OCI-LY1 (cell line): ENCODE measurements at regions not wholly inside any gene's neighbourhood (a gene's known extent, or its start where the extent isn't known, plus 50 kb on each side); places are given as distances from the start of the nearest gene placed in this dataset.
"Not testable (repeated sequence)": the region's sequence is repeated elsewhere in the genome, so short reads cannot be mapped to it uniquely, and the experiment has no call there.

ENCODE experiments used
- H2AFZ ChIP-seq: fragments of 200-600 bp; sonication (generic), shearing (Covaris generic); 2 replicates; pipeline ENCODE4 v1.6.0; 2014; ENCODE audit warnings: antibody characterized with exemption, mild to moderate bottlenecking, low read length
- H3F3A ChIP-seq: fragments of 200-600 bp; sonication (generic), shearing (Covaris generic); 2 replicates; pipeline ENCODE4 v1.6.0; 2014; ENCODE audit warnings: mild to moderate bottlenecking, antibody characterized with exemption, low read length, moderate library complexity; ENCODE audit not compliant: insufficient read depth
- H3K27ac ChIP-seq: fragments of 200-600 bp; sonication (generic); 2 replicates; pipeline ENCODE4 v1.5.1; 2014; ENCODE audit warnings: low read length, mixed run types, mild to moderate bottlenecking, low read depth; ENCODE audit not compliant: poor library complexity, severe bottlenecking
- H3K27me3 ChIP-seq: fragments of 200-600 bp; sonication (generic); 2 replicates; pipeline ENCODE4 v1.6.0; 2014; ENCODE audit warnings: antibody characterized with exemption, mild to moderate bottlenecking, low read length, moderate library complexity; ENCODE audit not compliant: insufficient read depth
- H3K36me3 ChIP-seq: fragments of 200-600 bp; sonication (generic); 2 replicates; pipeline ENCODE4 v1.6.1; 2014; ENCODE audit warnings: mild to moderate bottlenecking, antibody characterized with exemption, low read length, moderate library complexity, mixed read lengths; ENCODE audit not compliant: insufficient read depth
- H3K4me1 ChIP-seq: fragments of 200-600 bp; sonication (generic); 2 replicates; pipeline ENCODE4 v1.5.1; 2014; ENCODE audit warnings: mild to moderate bottlenecking, low read length, moderate library complexity; ENCODE audit not compliant: insufficient read depth, severe bottlenecking
- H3K4me2 ChIP-seq: fragments of 200-600 bp; sonication (generic), shearing (Covaris generic); 2 replicates; pipeline ENCODE4 v1.6.1; 2014; ENCODE audit warnings: low read length
- H3K4me3 ChIP-seq: fragments of 200-600 bp; sonication (generic); 2 replicates; pipeline ENCODE4 v1.5.1; 2014; ENCODE audit warnings: low read length, low read depth, mild to moderate bottlenecking, mixed read lengths; ENCODE audit not compliant: poor library complexity, severe bottlenecking
- H3K79me2 ChIP-seq: fragments of 200-600 bp; shearing (Covaris generic); 2 replicates; pipeline ENCODE4 v1.6.1; 2016; ENCODE audit warnings: mixed run types, low read length, mixed read lengths; ENCODE audit not compliant: insufficient read depth
- H3K9ac ChIP-seq: fragments of 200-600 bp; sonication (generic), shearing (Covaris generic); 2 replicates; pipeline ENCODE4 v1.6.1; 2014; ENCODE audit warnings: mild to moderate bottlenecking, low read length, mixed read lengths
- H3K9me2 ChIP-seq: fragments of 200-600 bp; sonication (generic), shearing (Covaris generic); 2 replicates; pipeline ENCODE4 v1.6.1; 2014; ENCODE audit warnings: low read depth, mild to moderate bottlenecking, low read length, mixed read lengths
- H3K9me3 ChIP-seq: fragments of 200-600 bp; shearing (Covaris generic); 2 replicates; pipeline ENCODE4 v1.6.1; 2014; ENCODE audit warnings: low read length, mixed read lengths
- H4K20me1 ChIP-seq: fragments of 200-600 bp; sonication (generic), shearing (Covaris generic); 2 replicates; pipeline ENCODE4 v1.6.0; 2016; ENCODE audit warnings: mild to moderate bottlenecking, low read length; ENCODE audit not compliant: insufficient read depth
- CTCF ChIP-seq: fragments of 200-600 bp; sonication (generic), shearing (Covaris generic); IDR thresholded peaks from 2 replicates; pipeline ENCODE4 v1.5.1; 2017; ENCODE audit warnings: mild to moderate bottlenecking, antibody characterized with exemption, low read length, moderate library complexity, mixed read lengths
- EZH2 ChIP-seq: fragments of 200-600 bp; sonication (generic), shearing (Covaris generic); IDR thresholded peaks from 2 replicates; pipeline ENCODE4 v1.8.0; 2017; ENCODE audit warnings: borderline replicate concordance, mixed run types, mild to moderate bottlenecking, antibody characterized with exemption, low read length, moderate library complexity, mixed read lengths

GRCh38 chr12:61282790-61283575, 977.2 kb upstream of the USP15 start:
- H3K9me3 ChIP-seq: peaks cover 4% of the 10 kb centered on the region; the same call in 1 of the 2 replicates
- H3K4me2 ChIP-seq: no peak overlapping the region
- no peak for TF ChIP-seq CTCF
- no peak for TF ChIP-seq EZH2
- H3K36me3 ChIP-seq: no peaks in the 10 kb centered on the region
- H2AFZ ChIP-seq: no peak overlapping the region
- H3K27ac ChIP-seq: no peak overlapping the region
- H3K4me3 ChIP-seq: no peak overlapping the region
- no peaks in the 10 kb centered on the region for H3K27me3 ChIP-seq
- H3K79me2 ChIP-seq: no peaks in the 10 kb centered on the region
- H3K4me1 ChIP-seq: no peaks in the 10 kb centered on the region
- H3K9me2 ChIP-seq: no peaks in the 10 kb centered on the region
- no peak overlapping the region for H3K9ac ChIP-seq
- no peaks in the 10 kb centered on the region for H4K20me1 ChIP-seq
- no peaks in the 10 kb centered on the region for H3F3A ChIP-seq

- Histone ChIP-seq H3K9me2 (no peaks in the 10 kb centered on the region), H3K4me2 (no peak overlapping the region), H3K4me3 (no peak overlapping the region), H4K20me1 (no peaks in the 10 kb centered on the region), H3K36me3 (no peaks in the 10 kb centered on the region), H3K79me2 (no peaks in the 10 kb centered on the region), H3K27ac (no peak overlapping the region), H3K4me1 (no peaks in the 10 kb centered on the region), H3F3A (no peaks in the 10 kb centered on the region), H3K9me3 (peaks cover 4% of the 10 kb centered on the region; the same call in 1 of the 2 replicates), H3K9ac (no peak overlapping the region), H2AFZ (no peak overlapping the region), H3K27me3 (no peaks in the 10 kb centered on the region)
- TF ChIP-seq EZH2: no peak
- TF ChIP-seq CTCF: no peak
Observed at GRCh38 chr12:61290473-61290872, 969.7 kb upstream of the USP15 start.

- no peaks in the 10 kb centered on the region for H3K27me3 ChIP-seq
- H3K9ac ChIP-seq: no peak overlapping the region
- no peaks in the 10 kb centered on the region for H3K79me2 ChIP-seq
- no peaks in the 10 kb centered on the region for H4K20me1 ChIP-seq
- H3K36me3 ChIP-seq: no peaks in the 10 kb centered on the region
- no peak overlapping the region for H2AFZ ChIP-seq
- TF ChIP-seq CTCF (no peak), EZH2 (no peak)
- peaks cover 4% of the 10 kb centered on the region; the same call in 1 of the 2 replicates for H3K9me3 ChIP-seq
- H3K4me2 ChIP-seq: no peak overlapping the region
- H3F3A ChIP-seq: no peaks in the 10 kb centered on the region
- H3K27ac ChIP-seq: no peak overlapping the region
- H3K9me2 ChIP-seq: no peaks in the 10 kb centered on the region
- H3K4me1 ChIP-seq: no peaks in the 10 kb centered on the region
- no peak overlapping the region for H3K4me3 ChIP-seq
Observed at GRCh38 chr12:61291647-61292046, 968.6 kb upstream of the USP15 start.

GRCh38 chr12:61294011-61294410, 966.2 kb upstream of the USP15 start:
- not testable (repeated sequence) for H3K27me3 ChIP-seq, H3K36me3 ChIP-seq, H3K79me2 ChIP-seq, H3K27ac ChIP-seq, H3K9me2 ChIP-seq, H3K9me3 ChIP-seq, H2AFZ ChIP-seq, H3K4me3 ChIP-seq, H3F3A ChIP-seq, H3K4me1 ChIP-seq, H4K20me1 ChIP-seq, H3K9ac ChIP-seq, H3K4me2 ChIP-seq
